CD4-positive, alpha-beta T cell treated with Interleukin-17A for 1 hour (primary cell): ENCODE measurements at regions not wholly inside any gene's neighbourhood (a gene's known extent, or its start where the extent isn't known, plus 50 kb on each side); places are given as distances from the start of the nearest gene placed in this dataset.

Experiments
- DNase-seq: peaks from one replicate; pipeline ENCODE4 v3.0.0-alpha.2; 2020

GRCh38 chr16:5867250-5867649, 769.7 kb upstream of the EEF2KMT start:
- no peak for DNase-seq

DNA sequence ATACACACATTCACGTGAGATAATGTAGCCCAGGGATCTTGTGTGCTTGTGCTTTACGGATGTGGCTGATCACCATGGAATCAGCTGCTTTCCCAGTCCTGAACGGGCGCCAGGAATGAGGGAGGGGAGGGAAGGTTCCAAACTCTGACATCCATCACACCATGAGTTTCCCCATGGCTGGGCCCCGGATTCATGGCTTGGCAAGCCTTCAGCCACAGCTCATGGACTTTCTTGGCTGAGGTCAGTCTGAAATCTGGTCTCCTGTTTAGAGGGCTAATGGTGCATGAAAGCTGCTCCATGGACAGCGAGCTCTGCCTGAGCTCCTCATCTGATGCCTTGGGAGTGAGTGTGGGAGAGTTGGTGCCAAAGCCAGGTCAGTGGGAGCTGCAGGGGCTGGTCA, 767.6 kb upstream of the EEF2KMT start:
- no peak for DNase-seq

GRCh38 chr16:5863071-5863606, 765.5 kb upstream of the EEF2KMT start:
- no peak for DNase-seq

GRCh38 chr16:5862103-5862840, 764.7 kb upstream of the EEF2KMT start:
- DNase-seq = no peak

GRCh38 chr16:5861241-5861640, 763.6 kb upstream of the EEF2KMT start:
- no peak for DNase-seq

GRCh38 chr16:5858180-5858579, 760.6 kb upstream of the EEF2KMT start:
- DNase-seq = no peak

DNA sequence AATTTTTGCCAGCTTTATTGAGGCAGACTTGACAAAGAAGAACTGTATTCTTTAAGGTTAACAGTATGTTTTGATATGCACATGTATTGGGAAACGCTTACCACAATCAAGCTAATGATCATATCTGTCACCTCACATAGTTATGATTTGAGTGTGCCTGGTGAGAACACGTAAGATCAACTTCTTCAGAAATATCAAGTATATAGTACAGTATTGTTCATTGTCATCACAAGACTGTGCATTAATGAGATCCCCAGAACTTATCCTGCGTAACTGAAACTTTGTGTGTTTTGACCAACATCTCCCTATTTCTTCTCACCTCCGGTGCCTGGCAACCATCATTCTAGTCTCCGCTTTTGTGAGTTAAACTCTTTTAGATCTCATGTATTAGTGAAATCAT, 756.4 kb upstream of the EEF2KMT start:
- DNase-seq = no peak

DNA sequence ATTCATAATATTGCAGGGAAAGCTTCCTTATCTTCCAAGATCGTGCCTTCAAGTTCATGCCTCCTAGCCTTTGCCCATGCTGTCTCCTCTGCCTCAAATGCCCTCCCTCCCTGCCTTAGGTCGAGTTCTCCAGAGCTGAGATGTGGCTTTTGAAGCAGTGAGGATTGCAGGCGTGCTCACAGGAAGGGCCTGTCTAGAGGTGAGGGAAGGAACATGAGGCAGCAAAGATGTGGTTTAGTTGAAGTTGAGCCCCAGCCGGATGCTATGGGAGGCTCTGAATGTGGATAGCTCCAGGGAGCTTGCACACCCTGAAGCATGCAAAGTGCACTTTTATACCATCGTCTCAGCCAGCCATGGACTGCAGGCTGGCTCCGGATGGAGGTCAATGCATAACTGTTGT, 754.6 kb upstream of the EEF2KMT start:
- no peak for DNase-seq

GRCh38 chr16:5851393-5851982, 753.9 kb upstream of the EEF2KMT start:
- DNase-seq = no peak

DNA sequence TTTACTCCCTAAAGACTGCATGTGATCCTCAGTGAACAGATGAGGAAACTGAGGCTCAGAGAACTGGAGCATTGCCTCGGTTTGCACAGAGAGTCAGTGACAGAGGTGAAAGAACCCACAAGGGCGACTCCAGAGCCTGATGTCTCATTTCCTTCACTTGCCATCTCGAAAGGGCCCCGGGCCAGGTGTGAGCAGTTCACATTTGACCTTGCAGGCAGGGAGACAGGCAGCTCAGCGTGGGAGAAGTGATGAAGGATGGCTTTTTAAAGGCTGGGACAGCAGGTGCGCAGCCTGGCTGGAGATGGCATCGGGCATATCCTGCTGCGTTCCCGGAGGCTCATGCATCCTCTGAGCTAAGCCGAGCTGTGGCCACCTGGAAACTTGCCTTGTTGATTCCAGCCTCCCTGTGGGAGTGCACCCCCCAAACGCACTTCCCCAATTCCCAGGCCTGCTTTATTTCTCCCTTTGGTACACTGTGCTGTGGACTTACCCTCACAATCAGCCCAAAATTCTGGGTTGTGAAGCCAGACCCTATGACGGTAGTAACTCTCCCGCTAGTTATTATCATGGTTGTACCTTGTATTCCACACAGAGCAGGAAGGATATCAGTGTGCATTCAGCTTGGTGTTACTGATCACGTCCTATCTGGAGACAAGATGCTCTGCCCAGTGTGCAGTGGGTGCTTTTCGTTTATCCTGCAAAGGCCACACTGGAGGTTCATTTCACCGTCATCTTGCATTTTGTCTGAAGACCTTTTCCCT, 753.2 kb upstream of the EEF2KMT start:
- DNase-seq = no peak

DNA sequence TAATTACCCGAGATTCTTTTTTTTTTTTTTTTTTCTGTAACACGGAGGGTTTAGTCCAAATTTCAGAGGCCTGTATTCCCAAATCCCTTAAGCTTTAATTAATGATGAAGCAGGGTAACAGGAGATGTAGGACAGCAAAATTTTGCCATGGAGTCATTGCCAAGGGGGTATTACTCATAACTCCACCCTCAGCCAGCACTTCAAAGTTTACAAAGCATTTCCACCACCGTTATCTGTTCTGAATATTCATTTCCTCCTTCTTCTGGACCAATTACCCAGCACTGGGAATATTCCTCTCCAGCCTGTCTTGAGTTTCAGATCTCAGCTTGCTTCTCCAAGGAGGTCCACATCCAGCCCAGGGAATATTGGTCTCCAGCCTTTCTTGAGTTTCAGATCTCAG, 747.5 kb upstream of the EEF2KMT start:
- DNase-seq = no peak

DNA sequence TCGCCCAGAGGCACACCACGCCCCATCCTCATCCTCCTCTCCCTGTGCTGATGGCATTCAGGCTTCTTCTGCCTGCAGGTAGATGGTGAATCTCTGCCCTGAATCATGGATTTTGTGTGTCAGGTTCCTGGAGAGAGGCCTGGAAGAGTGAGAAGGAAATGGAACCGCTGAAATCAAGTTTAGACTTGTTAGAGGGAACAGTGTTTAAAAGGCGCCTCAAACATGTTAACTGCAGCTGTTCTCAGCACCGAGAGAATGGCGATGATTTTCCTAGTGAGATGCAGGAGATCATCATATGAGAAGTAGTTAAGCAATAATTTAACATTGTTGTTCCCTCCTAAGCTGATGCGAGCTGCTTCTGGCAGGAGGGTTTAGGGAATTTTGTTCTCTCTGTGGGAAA, 744.4 kb upstream of the EEF2KMT start:
- DNase-seq = no peak

DNA sequence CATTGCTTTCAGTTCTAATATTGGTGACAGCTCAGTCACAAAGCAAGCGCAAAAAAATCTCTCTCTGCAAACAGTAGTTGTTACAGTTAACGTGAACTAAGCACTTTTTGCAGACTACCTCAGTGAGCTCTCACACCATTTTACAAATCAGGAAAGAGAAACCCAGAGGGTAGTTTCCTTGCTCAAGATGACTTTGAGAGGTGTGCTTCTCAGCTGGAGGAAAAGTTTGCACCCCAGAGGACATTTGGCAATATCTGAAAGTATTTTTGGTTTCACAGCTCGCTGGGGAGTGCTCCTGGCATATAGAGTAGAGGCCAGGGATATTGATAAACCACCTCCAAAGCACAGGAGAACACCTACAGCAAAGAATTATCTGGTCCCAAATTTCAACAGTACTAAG, 741.1 kb upstream of the EEF2KMT start:
- DNase-seq = no peak

DNA sequence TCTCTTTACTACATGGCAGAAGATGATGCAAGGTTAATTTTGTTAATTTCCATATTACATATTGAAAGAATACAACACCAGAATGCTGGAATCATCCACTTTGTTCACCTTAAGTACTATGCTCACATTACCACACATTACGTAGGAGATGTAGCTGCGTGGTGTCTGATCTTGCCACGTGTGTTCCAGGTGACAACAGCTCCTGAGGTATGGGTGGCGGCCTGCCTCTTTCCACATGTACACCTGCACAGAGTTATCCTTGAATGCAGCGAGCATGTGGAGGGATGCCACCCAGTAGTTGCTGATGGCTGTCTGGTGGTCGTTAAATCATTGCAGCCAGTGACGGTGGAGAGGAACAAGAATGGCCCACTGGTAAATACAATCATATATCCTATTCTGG, 740.5 kb upstream of the EEF2KMT start:
- no peak for DNase-seq

DNA sequence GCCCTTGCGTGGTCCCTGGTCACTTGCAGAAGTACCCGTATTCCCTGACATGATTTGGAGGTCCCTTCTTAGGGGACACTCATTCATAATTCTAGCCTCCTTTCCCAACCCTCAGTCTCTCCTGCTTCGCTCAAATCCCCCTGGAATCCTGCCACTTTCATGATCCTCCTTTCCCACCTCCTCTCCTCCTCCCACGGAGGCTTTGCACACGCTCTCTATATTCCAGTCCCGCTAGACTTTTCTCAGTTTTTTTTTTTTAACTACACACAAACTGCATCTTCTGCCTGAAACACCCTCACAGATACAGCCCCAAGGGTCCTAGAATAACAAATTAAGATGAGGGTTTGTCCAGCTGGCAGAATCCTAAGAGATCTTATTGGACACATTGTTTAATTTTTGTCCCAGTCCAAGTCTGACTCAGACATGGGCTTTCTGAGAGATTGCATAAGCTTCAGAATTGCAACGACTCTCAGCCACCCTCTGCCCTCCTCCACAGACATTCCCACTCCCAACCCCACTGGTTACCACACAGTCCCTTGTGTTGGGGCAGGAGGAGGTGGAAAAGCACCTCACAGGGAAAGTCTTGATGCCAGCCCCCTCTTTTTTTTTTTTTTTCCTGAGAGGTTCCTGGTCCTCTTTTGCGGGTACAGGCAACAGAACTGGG, 739.5 kb upstream of the EEF2KMT start:
- DNase-seq = no peak

DNA sequence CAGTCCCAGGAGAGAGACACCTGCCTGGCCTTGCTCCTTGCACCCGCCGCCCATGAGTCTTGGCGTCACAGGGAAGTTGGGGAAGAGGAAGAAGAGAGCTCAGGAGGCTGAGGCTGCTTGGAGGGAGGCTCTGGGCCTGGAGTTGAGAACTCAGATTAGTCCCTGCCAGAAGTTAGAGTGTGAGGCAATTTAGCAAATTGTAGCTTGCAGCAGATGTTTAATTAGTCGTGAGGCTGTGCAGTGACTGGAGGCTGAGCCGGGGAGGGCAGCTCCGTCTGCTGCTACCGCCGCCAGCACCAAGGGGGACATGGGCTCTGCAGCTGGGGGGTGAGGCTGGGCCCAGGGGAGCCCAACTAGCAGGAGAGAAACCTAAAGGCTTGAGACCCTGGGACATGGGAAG, 738.3 kb upstream of the EEF2KMT start:
- no peak for DNase-seq

DNA sequence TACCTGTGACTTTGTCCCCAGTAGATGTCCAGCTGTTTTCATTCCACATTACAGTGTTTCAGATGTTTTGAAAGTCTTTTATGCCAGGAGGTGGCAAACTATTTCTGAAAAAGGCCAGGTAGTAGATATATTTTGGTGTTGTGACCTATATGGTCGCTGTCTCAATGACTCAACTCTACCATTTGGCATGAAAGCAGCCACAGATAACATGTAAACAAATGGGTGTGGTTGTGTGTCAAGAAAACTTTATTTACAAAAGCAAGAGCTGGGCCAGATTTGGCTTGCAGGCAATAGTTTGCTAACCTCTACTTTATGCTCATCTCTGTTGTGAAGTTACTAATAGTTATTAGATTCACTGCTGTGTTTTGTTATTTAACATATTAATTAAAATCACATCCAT, 728.7 kb upstream of the EEF2KMT start:
- no peak for DNase-seq

DNA sequence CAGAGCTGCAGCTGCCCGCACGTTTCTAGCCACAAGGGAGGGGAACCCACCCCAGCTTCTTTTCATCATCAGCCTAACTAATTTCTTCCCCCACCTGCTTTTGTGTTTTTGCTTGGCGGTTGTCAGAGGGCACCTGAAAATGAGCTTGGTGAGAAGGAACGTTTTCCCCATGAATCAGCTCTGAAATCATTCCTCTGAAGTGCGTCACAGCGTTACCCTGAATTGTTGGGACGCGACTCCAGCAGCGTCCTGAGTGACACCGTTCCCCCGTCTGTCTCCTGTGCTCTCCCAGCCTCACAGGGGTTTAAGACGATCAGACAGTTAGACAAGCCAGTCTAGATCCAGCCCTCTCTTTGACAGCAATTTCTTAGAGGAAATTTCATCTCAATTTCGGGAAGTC, 722.9 kb upstream of the EEF2KMT start:
- no peak for DNase-seq

DNA sequence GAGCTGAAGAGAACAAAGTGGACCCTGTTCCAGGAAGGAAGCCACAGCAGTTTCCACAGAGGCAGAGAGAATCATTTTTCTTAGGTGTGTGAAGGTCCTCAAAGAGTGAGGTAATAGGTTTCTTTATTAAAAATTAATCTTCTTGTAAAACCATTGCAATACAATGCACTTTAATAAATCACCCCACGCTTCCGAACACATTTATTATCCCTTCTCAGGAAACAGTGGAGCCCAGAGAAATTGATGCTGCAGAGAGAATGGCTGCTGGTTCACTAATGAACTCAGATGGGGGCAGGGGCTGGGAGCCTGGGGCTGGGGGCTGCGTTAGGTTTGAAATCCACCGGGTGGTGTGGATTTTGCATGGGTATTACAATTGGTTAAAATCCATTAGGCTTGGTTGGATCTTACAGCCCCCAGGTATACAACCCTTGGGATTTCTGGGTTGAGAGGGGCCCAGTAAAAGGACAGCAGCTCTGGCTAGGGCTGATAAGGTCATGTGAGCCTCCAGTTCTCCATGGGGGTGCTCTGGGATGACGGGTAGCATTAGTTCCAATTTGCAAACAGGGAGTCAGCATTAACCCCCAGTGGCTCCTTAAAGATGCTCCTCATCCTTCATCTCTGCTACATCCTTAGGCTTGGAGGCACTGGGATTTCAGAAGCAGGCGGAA, 718.1 kb upstream of the EEF2KMT start:
- no peak for DNase-seq

DNA sequence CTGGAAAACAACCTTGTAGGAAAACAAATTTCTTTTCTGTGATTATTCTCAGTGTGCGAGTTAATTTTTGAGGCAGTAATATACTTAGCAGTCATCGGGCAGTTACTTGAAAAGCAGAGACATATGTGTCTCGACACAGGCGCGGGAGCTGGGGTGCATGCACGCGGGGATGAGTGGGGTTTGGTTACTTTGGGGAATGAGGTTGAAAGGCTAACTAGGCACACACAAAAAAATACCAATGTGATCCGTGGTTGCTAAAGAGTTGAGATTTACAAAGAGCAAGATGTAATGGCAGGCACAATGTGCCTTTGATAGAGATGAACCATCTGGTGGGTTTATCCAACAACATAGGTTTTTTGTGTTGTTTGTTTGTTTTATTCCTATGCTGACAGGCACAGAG, 703.8 kb upstream of the EEF2KMT start:
- DNase-seq = no peak

DNA sequence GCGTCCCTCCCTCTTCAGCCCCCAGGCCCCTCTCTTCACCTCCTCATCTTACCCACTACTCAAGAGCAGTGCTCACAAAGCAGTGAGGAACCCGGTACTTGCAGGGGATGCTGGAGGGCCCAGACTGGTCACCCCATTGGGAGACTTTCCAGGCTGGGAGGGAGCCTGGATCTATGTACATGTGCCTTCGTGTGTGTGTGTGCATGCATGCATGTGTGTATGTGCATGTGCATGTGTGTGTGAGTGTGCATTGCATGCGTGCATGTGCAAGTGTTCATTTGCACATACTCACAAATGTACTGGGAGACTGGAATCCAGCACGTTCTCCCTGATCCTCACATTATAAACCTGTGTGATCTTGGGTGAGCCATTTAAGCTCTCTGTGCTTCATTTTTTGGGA, 696.0 kb upstream of the EEF2KMT start:
- no peak for DNase-seq

- no peak for DNase-seq
These were observed 693.5 kb upstream of the EEF2KMT start for GRCh38 chr16:5791011-5791657.
